GM12864 (cell line): ENCODE measurements at regions not wholly inside any gene's neighbourhood (a gene's known extent, or its start where the extent isn't known, plus 50 kb on each side); places are given as distances from the start of the nearest gene placed in this dataset.

ENCODE experiments used
- DNase-seq: peaks from one replicate; pipeline ENCODE4 v3.0.0-alpha.2; 2011; ENCODE audit warnings: low read depth
- H3K4me3 ChIP-seq: 2 replicates; pipeline ENCODE4 v1.5.1; 2011; ENCODE audit warnings: mild to moderate bottlenecking, low read depth, low read length, control low read depth
- CTCF ChIP-seq: IDR thresholded peaks from 2 replicates; pipeline ENCODE4 v1.5.1; 2011; ENCODE audit warnings: low read depth, mild to moderate bottlenecking, moderate library complexity, low read length, control low read depth, inconsistent platforms; ENCODE audit errors: missing control alignments

GRCh38 chr4:166259081-166259480 lies 386.0 kb downstream of the TLL1 start:
- DNase-seq, result no peak
- no peak overlapping the region for H3K4me3 ChIP-seq
- TF ChIP-seq CTCF, result no peak

GRCh38 chr4:166274136-166274761 lies 401.2 kb downstream of the TLL1 start:
- no peak for TF ChIP-seq CTCF
- no peak for DNase-seq
- H3K4me3 ChIP-seq, result no peak overlapping the region

GRCh38 chr4:166274775-166275174 lies 401.7 kb downstream of the TLL1 start:
- no peak for DNase-seq
- no peak for TF ChIP-seq CTCF
- no peak overlapping the region for H3K4me3 ChIP-seq

GRCh38 chr4:166277401-166277800 lies 404.4 kb downstream of the TLL1 start:
- DNase-seq, result no peak

GRCh38 chr4:166277853-166278252 lies 404.8 kb downstream of the TLL1 start:
- no peak for DNase-seq

More at GRCh38 chr4:166277401-166277800, 404.4 kb downstream of the TLL1 start:
- H3K4me3 ChIP-seq, result no peak overlapping the region
- TF ChIP-seq CTCF, result no peak

GRCh38 chr4:166279261-166279660 lies 406.2 kb downstream of the TLL1 start:
- TF ChIP-seq CTCF, result no peak
- H3K4me3 ChIP-seq, result no peak overlapping the region
- no peak for DNase-seq

More at GRCh38 chr4:166277853-166278252, 404.8 kb downstream of the TLL1 start:
- H3K4me3 ChIP-seq, result no peak overlapping the region
- TF ChIP-seq CTCF, result no peak

- TF ChIP-seq CTCF, result no peak
- H3K4me3 ChIP-seq, result no peak overlapping the region
- no peak for DNase-seq
Observed at GRCh38 chr4:166280642-166281041, 407.6 kb downstream of the TLL1 start.
